Lung (tissue), 12 donors: ENCODE measurements at regions not wholly inside any gene's neighbourhood (a gene's known extent, or its start where the extent isn't known, plus 50 kb on each side); places are given as distances from the start of the nearest gene placed in this dataset. TPM values are rescaled to one million over a fixed set of nuclear protein-coding genes. Genes with fewer than 3 reads are reported as not detected.

Source experiments
- ATAC-seq: fragments of 200-7000 bp; cut with Tn5 transposase; one replicate; pipeline ENCODE4 v1.9.1; 2020; ENCODE audit warnings: moderate number of reproducible peaks; ENCODE audit not compliant: insufficient read depth, low FRiP score
- DNase-seq, 3 donors: peaks; one replicate each; pipeline ENCODE4 v3.0.0-alpha.2; 2013 to 2017
- H3K27ac ChIP-seq, 2 donors: one replicate each; pipeline ENCODE4 v1.5.1; 2013; ENCODE audit warnings: mild to moderate bottlenecking in 2 of 2, moderate library complexity in 2 of 2, control low read depth in 1 of 2, inconsistent platforms in 1 of 2, low read depth in 1 of 2, low read length in 1 of 2
- H3K27me3 ChIP-seq, 3 donors: one replicate each; pipeline ENCODE4 v1.5.1; 2013; ENCODE audit warnings: low read length in 2 of 3; ENCODE audit not compliant: control insufficient read depth in 3 of 3, insufficient read depth in 3 of 3
- H3K36me3 ChIP-seq, 4 donors: one replicate each; pipeline ENCODE4 v1.5.1; 2013; ENCODE audit warnings: low read length in 4 of 4, mild to moderate bottlenecking in 1 of 4, moderate library complexity in 1 of 4; ENCODE audit not compliant: control insufficient read depth in 4 of 4, insufficient read depth in 4 of 4
- H3K4me1 ChIP-seq, 5 donors: one replicate each; pipeline ENCODE4 v1.5.1; 2013; ENCODE audit warnings: low read length in 5 of 5, mild to moderate bottlenecking in 2 of 5, moderate library complexity in 1 of 5; ENCODE audit not compliant: control insufficient read depth in 5 of 5, insufficient read depth in 5 of 5
- H3K4me3 ChIP-seq: one replicate; pipeline ENCODE4 v1.5.1; 2013; ENCODE audit warnings: mild to moderate bottlenecking, control low read depth, moderate library complexity
- H3K9ac ChIP-seq, 2 donors: one replicate each; pipeline ENCODE4 v1.5.1; 2013; ENCODE audit warnings: low read length in 2 of 2, control low read depth in 1 of 2; ENCODE audit not compliant: insufficient read depth in 1 of 2
- H3K9me3 ChIP-seq, 4 donors: one replicate each; pipeline ENCODE4 v1.5.1; 2013; ENCODE audit warnings: low read length in 3 of 4, mild to moderate bottlenecking in 1 of 4, moderate library complexity in 1 of 4; ENCODE audit not compliant: control insufficient read depth in 4 of 4, insufficient read depth in 3 of 4
- WGBS, 2 donors: extraction: QIAGEN DNeasy Blood & Tissue Kit; methylation state at CpG; one replicate each; pipeline ENCODE4 v1.1.7; 2013; 5-methylcytosine and 5-hydroxymethylcytosine counted together
- small RNA-seq: library from RNA; depleted of rRNA; stranded (forward); fragments of <200 nt; gene quantifications from one replicate; pipeline ENCODE3, GENCODE V24; 2014; ENCODE audit warnings: low replicate concordance
- TF ChIP-seq, protein P1 (sequence below): IDR thresholded peaks from 2 replicates; pipeline ENCODE4 v1.5.1; 2012; ENCODE audit warnings: mild to moderate bottlenecking; ENCODE audit errors: control extremely low read depth, extremely low read depth
- donor health status: control.
- donor health status: control.
- donor health status: Bipolar disorder and iron deficiency.
- donor health status: healthy.
- donor health status: DM: yes; HTN: yes; CAD: no.

DNA sequence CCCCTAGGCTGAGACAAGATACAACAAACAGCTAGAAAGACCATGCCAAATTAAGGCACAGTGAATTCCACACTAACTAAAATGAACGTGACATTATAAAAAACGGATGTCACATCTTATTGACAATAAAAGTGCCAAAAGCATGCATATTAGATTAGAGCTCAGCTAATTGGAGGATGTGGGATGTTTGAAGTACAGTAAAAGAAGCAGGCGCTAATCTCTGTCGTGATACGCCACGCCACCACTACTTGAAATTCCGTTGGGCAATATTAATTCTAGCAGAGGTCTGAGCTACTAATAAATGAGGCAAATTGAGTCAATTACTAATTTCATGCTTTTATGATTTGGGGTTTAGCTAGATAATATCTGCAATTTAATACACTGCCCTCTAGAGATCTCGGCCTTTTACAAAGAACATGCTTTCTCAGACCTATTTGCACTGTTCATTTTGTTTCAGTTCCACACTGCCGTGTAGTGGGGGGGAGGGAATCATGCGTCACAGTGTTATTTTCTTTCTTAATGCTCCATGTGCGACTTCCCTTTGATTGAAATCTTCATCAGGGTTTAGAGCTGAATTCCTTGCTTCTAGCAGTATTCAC is 52.9 kb upstream of the ROBO2 start:
- no peak for DNase-seq
- TF ChIP-seq, protein P1, sequence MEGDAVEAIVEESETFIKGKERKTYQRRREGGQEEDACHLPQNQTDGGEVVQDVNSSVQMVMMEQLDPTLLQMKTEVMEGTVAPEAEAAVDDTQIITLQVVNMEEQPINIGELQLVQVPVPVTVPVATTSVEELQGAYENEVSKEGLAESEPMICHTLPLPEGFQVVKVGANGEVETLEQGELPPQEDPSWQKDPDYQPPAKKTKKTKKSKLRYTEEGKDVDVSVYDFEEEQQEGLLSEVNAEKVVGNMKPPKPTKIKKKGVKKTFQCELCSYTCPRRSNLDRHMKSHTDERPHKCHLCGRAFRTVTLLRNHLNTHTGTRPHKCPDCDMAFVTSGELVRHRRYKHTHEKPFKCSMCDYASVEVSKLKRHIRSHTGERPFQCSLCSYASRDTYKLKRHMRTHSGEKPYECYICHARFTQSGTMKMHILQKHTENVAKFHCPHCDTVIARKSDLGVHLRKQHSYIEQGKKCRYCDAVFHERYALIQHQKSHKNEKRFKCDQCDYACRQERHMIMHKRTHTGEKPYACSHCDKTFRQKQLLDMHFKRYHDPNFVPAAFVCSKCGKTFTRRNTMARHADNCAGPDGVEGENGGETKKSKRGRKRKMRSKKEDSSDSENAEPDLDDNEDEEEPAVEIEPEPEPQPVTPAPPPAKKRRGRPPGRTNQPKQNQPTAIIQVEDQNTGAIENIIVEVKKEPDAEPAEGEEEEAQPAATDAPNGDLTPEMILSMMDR: no peak
- H3K9me3 ChIP-seq: no peaks in the 10 kb centered on the region
- no peaks in the 10 kb centered on the region for H3K36me3 ChIP-seq
- no peak overlapping the region for H3K9ac ChIP-seq
- peaks cover 0 to 10% (median 6%) of the 10 kb centered on the region in 5 donors for H3K4me1 ChIP-seq
- no peak for ATAC-seq
- no peaks in the 10 kb centered on the region for H3K27me3 ChIP-seq
- WGBS, 2 donors: 86 to 87% methylated on average over 11 of the region's 11 CpGs
- H3K4me3 ChIP-seq: no peak overlapping the region
- no peak overlapping the region for H3K27ac ChIP-seq

Small RNA genes in the stretch of these regions (small RNA-seq; reads per million reads assigned to genes)
- not detected for gene RF00019
